OCI-LY7 (cell line): ENCODE measurements at regions not wholly inside any gene's neighbourhood (a gene's known extent, or its start where the extent isn't known, plus 50 kb on each side); places are given as distances from the start of the nearest gene placed in this dataset.

Experiments
- EZH2phosphoT487 ChIP-seq: fragments of 200-600 bp; sonication (generic); IDR thresholded peaks from 2 replicates; pipeline ENCODE4 v1.6.1; 2018; ENCODE audit warnings: low read depth, borderline replicate concordance, mild to moderate bottlenecking, mixed run types, antibody characterized with exemption, low read length, moderate library complexity, mixed read lengths
- TF ChIP-seq, protein P1 (sequence below): fragments of 200-600 bp; sonication (generic); conservative IDR thresholded peaks from 2 replicates; pipeline ENCODE4 v1.5.1; 2014; ENCODE audit warnings: mild to moderate bottlenecking, antibody characterized with exemption, low read length, moderate library complexity, mixed read lengths

DNA sequence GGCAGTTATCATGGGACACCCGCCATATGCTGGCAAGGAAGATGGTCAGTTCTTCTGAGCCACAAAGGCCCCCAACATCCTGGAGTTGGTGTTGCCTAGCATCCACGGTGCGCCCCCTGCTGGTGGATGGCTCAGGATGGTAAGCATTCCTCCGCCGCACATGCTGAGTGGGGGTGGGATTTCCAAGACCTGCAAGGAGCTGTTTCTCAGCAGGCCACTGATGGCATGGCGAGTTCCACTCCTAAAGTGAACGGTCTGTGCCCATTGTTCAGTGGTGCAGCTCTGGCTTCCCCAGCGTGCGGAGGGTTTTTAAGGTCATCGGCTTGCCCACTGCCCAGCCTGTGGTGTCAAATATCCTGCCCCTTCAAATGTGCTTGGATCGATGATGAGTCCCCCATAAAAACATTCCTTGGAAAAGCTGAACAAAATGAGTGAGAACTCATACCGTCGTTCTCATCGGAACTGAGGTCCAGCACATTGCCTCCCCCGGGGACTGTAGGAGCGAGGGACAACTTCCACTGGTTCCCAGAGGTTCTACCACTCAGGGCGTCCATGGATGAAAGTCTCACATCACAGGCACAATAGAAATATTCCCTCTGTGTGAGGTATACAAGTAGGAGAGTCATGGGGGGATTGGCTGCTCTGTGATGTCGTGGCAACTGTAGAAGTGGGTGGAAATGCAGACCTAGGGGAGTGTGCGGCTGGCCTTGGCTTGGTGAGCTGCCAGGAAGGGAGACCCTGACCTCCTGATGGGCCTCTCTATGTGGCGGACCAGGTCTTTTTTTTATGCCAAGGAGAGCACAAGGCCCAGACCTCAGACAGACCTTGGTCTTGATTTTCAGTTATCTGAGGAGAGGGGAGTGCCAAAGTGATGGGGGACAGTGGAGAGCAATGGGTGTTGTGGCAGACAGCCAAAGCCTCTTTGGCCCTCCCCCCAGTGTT lies 102.0 kb downstream of the SNRPN start:
- TF ChIP-seq, protein P1, sequence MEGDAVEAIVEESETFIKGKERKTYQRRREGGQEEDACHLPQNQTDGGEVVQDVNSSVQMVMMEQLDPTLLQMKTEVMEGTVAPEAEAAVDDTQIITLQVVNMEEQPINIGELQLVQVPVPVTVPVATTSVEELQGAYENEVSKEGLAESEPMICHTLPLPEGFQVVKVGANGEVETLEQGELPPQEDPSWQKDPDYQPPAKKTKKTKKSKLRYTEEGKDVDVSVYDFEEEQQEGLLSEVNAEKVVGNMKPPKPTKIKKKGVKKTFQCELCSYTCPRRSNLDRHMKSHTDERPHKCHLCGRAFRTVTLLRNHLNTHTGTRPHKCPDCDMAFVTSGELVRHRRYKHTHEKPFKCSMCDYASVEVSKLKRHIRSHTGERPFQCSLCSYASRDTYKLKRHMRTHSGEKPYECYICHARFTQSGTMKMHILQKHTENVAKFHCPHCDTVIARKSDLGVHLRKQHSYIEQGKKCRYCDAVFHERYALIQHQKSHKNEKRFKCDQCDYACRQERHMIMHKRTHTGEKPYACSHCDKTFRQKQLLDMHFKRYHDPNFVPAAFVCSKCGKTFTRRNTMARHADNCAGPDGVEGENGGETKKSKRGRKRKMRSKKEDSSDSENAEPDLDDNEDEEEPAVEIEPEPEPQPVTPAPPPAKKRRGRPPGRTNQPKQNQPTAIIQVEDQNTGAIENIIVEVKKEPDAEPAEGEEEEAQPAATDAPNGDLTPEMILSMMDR: peak; percentile 53
- TF ChIP-seq EZH2phosphoT487: no peak
